ENCODE measurements at regions not wholly inside any gene's neighbourhood (a gene's known extent, or its start where the extent isn't known, plus 50 kb on each side); places are given as distances from the start of the nearest gene placed in this dataset.

DNA sequence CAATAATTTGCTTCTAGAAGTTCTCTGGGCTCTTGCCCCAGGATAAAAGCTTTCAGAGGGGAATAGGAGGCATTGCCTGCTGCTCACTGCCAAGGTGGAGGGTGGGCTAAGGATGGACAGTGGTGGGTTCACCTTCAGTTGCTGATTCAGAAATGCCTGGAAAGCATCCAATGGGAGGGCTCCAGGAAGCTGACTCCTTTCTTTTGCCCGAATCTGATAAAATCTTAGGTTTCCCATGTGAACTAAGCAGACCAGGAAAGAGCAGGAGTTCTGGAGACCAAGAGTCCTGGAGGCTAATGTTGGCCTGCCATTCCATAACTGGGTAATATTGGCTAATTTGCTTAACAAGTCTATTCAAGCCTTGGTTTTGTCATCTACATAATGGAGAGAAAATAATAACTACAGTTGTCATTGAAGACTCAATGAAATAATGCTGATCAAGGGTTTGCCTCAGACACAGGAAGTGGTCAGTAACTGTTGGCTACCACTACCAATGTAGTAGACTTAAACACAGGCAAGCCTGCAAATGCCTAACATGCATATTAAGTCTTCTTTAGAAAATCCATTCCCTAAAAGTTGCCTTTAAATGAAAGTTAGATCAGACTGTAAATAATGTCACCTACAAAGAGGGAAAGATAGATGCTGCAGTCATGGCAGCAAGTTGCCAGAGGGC, 528.4 kb upstream of the NBEA start:
- no peak for DNase-seq (ENCODE audit: low read depth)

DNA sequence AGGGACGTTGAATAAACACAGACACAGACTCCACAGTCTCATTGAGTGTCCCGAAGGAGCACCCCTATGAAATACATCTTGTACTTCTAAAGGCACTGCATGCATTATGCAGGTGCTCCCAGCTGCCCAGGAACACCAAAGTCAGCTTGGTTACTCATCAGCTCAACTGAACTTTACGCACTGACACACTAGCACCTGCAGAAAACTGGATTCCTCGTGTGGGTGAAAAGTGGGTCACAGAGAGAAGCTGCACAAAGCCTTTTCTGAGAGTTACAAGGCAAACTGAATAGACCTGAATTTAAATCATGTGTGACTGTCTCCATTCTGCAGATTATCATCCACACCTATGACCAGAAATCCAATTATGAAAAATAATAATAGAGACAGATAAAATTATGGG, 527.5 kb upstream of the NBEA start:
- no peak for DNase-seq (ENCODE audit: low read depth)

- no peak for DNase-seq (ENCODE audit: low read depth)
Observed at GRCh38 chr13:34416971-34417380, 525.1 kb upstream of the NBEA start.

DNA sequence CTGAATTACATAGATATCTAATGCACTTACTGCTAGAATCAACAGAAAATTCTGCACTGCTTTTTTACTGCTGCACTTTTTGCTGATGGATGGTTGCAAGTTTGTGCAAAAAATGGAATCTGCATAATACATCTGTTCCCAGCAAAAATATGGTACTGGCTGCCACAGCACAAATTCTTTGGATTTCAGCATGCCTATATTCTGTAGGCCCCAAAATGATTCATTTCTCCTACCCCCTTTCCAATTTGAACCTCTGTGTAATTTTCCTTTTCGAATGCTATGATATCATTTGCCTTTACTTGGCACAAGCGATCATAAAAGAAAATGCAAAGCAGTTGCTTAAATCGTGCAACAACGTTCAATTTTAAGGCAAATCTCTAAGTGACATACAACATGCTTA, 524.2 kb upstream of the NBEA start:
- DNase-seq (ENCODE audit: low read depth): no peak

DNA sequence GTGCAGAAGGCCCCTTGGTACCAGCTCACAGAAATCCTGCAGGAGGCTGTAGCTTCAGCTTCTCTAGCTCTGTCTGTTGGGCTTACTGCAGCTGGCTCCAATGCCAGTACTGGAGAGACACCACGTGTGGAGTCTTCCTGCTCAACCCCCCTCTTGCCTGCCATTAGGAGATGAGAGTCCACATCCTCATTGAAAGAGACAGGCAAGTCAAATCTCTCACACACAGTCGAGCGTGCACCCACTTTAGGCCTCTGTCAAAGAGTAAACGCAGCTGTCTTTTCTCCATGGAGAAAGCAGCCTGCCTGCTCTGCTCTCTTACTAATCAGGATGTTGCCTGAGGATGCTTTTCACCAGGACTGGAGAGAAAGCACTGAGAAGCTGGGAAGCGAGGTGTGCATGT, 523.0 kb upstream of the NBEA start:
- DNase-seq (ENCODE audit: low read depth): no peak

GRCh38 chr13:34419755-34420154, 522.3 kb upstream of the NBEA start:
- DNase-seq (ENCODE audit: low read depth): no peak

GRCh38 chr13:34420702-34421346, 521.2 kb upstream of the NBEA start:
- no peak for DNase-seq (ENCODE audit: low read depth)

DNA sequence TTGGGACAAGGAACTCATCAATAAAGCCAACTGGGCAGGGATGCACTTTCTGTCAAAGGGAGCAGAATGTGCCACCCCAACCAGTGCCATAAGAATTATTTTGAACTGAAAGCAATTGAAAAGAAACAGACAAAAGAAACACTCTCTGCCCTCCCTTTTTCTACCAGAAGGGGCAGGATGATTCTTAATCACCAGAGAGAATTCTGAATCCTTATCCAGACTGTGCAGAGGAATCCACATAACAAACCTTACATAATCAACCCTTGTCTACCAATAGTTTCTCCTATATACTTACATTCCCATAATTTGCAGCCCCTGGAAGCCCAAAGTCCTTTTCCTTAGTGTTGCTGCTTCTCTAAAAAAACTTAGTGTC, 520.7 kb upstream of the NBEA start:
- no peak for DNase-seq (ENCODE audit: low read depth)

DNA sequence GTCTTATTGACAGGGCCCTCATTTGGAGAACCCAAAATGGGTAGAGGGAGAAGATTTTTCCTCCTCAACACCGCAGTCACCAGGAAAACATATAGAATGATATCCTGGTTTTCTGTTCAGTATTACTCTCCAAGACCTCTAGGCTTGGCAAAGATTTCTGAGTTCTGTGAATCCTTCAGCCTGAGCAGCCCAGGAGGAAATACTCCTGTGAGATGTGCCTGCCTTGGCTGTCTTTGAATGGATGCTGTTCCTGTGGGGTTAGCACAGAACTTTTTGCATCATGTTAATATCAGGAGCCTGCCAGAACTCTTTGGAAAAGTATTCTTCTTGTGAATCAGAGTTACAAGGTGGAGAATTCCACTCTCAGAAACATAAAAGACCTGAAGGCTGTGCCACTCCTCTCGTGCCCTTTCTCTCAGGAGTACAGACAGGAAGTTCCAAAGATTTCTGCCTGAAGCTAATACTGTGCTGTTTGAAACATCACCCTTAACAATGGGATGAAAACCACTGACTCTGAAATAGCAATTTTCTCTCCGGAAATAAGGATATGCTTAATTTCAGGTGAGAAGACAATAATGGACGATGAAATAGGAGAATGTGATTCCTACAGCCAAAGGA, 520.1 kb upstream of the NBEA start:
- DNase-seq (ENCODE audit: low read depth): no peak

GRCh38 chr13:34422956-34423355, 519.1 kb upstream of the NBEA start:
- DNase-seq (ENCODE audit: low read depth): no peak

- DNase-seq (ENCODE audit: low read depth): no peak
Observed at GRCh38 chr13:34425327-34425949, 516.6 kb upstream of the NBEA start.

DNA sequence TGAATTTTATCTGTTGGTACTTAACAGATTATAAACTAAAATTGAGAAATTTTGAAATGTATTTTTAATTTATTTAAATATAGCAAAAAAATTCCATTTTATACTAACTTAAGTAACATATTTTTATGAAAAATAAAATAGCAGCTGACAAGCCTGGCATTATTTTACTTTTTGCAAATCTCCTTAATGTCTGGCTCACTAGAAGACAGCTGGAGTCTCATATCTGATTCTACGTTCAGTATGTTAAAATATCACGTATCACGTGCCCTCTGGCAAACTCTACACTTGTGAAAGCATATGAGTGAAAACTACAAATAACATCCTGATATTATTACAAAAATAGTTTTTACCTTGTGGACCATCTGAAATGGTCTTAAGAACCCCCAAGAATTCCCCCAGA, 513.2 kb upstream of the NBEA start:
- no peak for DNase-seq (ENCODE audit: low read depth)

GRCh38 chr13:34430294-34430693, 511.8 kb upstream of the NBEA start:
- DNase-seq (ENCODE audit: low read depth): no peak

- DNase-seq (ENCODE audit: low read depth): no peak
Observed at GRCh38 chr13:34431827-34432581, 510.1 kb upstream of the NBEA start.

GRCh38 chr13:34435338-34435737, 506.7 kb upstream of the NBEA start:
- DNase-seq (ENCODE audit: low read depth): no peak

GRCh38 chr13:34437873-34438272, 504.2 kb upstream of the NBEA start:
- DNase-seq (ENCODE audit: low read depth): no peak

DNA sequence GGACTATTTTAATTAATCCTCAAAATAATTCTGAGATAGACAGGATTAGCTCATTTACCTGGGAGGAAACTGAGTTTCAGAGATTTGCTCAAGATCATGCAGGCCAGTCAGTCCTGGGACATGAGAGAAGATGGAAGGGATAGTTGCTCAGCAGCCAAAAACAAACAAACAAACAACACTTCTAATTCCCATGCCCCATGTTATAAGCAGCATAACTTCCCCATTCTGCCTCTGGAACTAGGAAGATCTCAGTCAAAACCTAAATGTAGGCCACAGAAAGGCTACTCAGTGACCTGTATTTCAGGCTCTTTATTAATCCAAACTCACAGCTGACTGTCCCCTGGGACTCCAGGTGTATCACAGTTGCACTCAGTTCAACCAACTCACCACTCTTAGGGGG, 489.2 kb upstream of the NBEA start:
- no peak for DNase-seq (ENCODE audit: low read depth)

DNA sequence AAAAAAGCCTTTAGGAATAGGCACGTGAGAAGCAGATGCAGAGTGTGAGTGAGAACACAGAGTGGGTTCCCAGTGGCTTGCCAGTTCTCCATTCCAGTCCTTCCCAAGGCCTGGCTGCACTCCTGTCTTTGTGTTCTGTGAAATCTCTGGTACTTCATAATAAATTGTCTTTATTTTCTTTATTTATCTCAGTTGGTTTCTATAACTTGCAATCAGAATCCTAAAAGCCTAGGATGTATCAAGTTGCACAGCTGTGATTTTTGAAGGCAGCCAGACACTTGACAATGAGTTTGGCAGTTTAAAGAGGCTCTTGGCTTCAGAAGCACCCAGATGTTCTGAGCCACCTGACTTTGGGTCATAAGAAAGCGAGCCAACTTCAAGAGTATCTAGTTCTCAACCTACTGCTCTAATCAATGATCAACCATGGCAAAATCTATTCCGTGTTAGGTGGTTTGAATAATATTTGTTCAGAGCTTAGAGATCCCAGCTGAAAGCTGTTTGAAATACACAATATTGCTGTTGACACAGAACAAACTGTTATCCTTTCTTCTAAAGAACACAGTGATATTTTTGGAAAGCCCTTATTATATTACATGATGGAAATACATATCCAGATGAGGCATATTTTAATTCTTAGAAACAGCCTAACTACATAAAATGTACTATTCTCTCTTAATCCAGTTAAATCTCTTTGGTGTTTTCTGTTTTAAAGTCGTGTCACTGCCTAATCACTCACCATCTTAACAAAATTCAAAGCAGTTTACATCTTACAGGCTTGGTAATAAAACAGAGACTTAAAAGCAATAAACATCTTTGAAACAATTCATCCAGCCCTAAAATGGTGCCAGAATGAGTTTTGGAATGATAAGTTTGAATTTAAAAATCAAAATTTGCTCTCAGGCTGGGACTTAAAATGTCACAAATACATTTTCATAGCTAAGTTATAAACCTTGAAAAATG, 483.0 kb upstream of the NBEA start:
- DNase-seq (ENCODE audit: low read depth): no peak

- no peak for DNase-seq (ENCODE audit: low read depth)
Observed at GRCh38 chr13:34459856-34460255, 482.2 kb upstream of the NBEA start.

GRCh38 chr13:34462843-34463242, 479.2 kb upstream of the NBEA start:
- no peak for DNase-seq (ENCODE audit: low read depth)

- no peak for DNase-seq (ENCODE audit: low read depth)
Observed at GRCh38 chr13:34464011-34464410, 478.1 kb upstream of the NBEA start.

Data from stimulated activated CD8-positive, alpha-beta memory T cell treated with anti-CD3 and anti-CD28 coated beads, Interleukin-7, amount 100 ng/mL, for 24 hours (primary cell).